ENCODE measurements at regions not wholly inside any gene's neighbourhood (a gene's known extent, or its start where the extent isn't known, plus 50 kb on each side); places are given as distances from the start of the nearest gene placed in this dataset.

GRCh38 chr13:97112446-97113152 lies 109.5 kb upstream of the MBNL2 start:
- no peak for TF ChIP-seq CTCF (CRISPR knock-in tag; IDR thresholded peaks at IDR 0.05)
- TF ChIP-seq POLR2AphosphoS5 (IDR thresholded peaks at IDR 0.05; ENCODE audit: low read depth, low read length), result no peak
- no peak for TF ChIP-seq ZFY (CRISPR knock-in tag; IDR thresholded peaks at IDR 0.05)
- TF ChIP-seq CREB1 (IDR thresholded peaks at IDR 0.05), result no peak
- TF ChIP-seq CREB1 (CRISPR knock-in tag; IDR thresholded peaks at IDR 0.05), result no peak
